Adrenal gland (tissue), 9 donors: ENCODE measurements at regions not wholly inside any gene's neighbourhood (a gene's known extent, or its start where the extent isn't known, plus 50 kb on each side); places are given as distances from the start of the nearest gene placed in this dataset.

Experiments used
- DNase-seq, 7 donors: peaks; one replicate each; pipeline ENCODE4 v3.0.0-alpha.2; 2019 to 2020
- H3K27ac ChIP-seq, 5 donors: fragments of 200-600 bp; sonication (generic) in 4 of 5; 1 replicate in 3 of 5; 2 replicates in 2 of 5; pipeline versions ENCODE4 v1.5.1 to v1.8.0; 2016 to 2020; ENCODE audit warnings: mild to moderate bottlenecking in 1 of 5
- H3K27me3 ChIP-seq: fragments of 200-600 bp; 2 replicates; pipeline ENCODE4 v1.8.0; 2021
- H3K36me3 ChIP-seq, 2 donors: fragments of 200-600 bp; replicated peaks in 1 of 2; 1 replicate in 1 of 2; 2 replicates in 1 of 2; pipeline versions ENCODE4 v1.5.1 to v1.8.0; 2018 to 2022
- H3K4me1 ChIP-seq, 2 donors: fragments of 200-600 bp; replicated peaks in 1 of 2; 1 replicate in 1 of 2; 2 replicates in 1 of 2; pipeline versions ENCODE4 v1.5.1 to v1.8.0; 2018 to 2021
- H3K4me3 ChIP-seq, 4 donors: fragments of 200-600 bp; sonication (generic) in 3 of 4; one replicate each; pipeline ENCODE4 v1.5.1; 2016 to 2018
- H3K9me3 ChIP-seq, 3 donors: fragments of 200-600 bp; sonication (generic) in 1 of 3; replicated peaks in 1 of 3; 1 replicate in 2 of 3; 2 replicates in 1 of 3; pipeline versions ENCODE4 v1.5.1 to v1.8.0; 2016 to 2021
- CTCF ChIP-seq, 6 experiments: fragments of 450-650 bp in 4 of 6; fragments of 200-600 bp in 2 of 6; sonication (generic) in 1 of 6; IDR thresholded peaks; 1 replicate in 5 of 6; 2 replicates in 1 of 6; pipeline versions ENCODE4 v1.5.1 to v1.8.0; 2016 to 2021; ENCODE audit warnings: antibody characterized with exemption in 6 of 6, mild to moderate bottlenecking in 2 of 6, moderate library complexity in 1 of 6
- POLR2A ChIP-seq, 2 donors: fragments of 450-650 bp; IDR thresholded peaks; one replicate each; pipeline ENCODE4 v1.6.1; 2017; ENCODE audit warnings: antibody characterized with exemption in 2 of 2, mild to moderate bottlenecking in 2 of 2, moderate library complexity in 1 of 2
- WGBS, 4 donors: extraction: QIAGEN DNeasy Blood & Tissue Kit in 2 of 4; methylation state at CpG; one replicate each; pipeline versions ENCODE4 v1.1.5 to v1.1.7; 2013 to 2017; 5-methylcytosine and 5-hydroxymethylcytosine counted together
- intact Hi-C, 2 donors: fragments of 100-400 bp; cut with DNase I; formaldehyde crosslinking; loops; one replicate each; pipeline versions ENCODE4 v1.14.1 to v1.15.0; 2022 to 2023
- donor health status: healthy with polysubstance abuse.
- donor health status: Bipolar disorder and iron deficiency.
- donor health status: DM: yes; HTN: yes; CAD: no.
- donor health status: DM: no; HTN: no; CAD: no.
- donor health status: DM: no; HTN: no; CAD: no.

GRCh38 chr13:59340581-59340980, 823.1 kb downstream of the DIAPH3 start:
- Histone ChIP-seq H3K4me1 (no peaks in the 10 kb centered on the region), H3K9me3 (no peaks in the 10 kb centered on the region), H3K36me3 (no peaks in the 10 kb centered on the region), H3K27ac (no peak overlapping the region), H3K4me3 (no peak overlapping the region), H3K27me3 (no peaks in the 10 kb centered on the region)
- DNase-seq: no peak
- 54 to 88% (median 62%) methylated on average over 3 of the region's 3 CpGs for WGBS, 4 donors
- intact Hi-C loops: no loop called here
- TF ChIP-seq CTCF (IDR thresholded peaks at IDR 0.05) (no peak), POLR2A (IDR thresholded peaks at IDR 0.05) (no peak)

- DNase-seq: no peak
- H3K4me3 ChIP-seq: no peak overlapping the region
- WGBS, 4 donors: 68 to 73% (median 71%) methylated on average over 5 of the region's 5 CpGs
- TF ChIP-seq POLR2A (IDR thresholded peaks at IDR 0.05) (no peak), CTCF (IDR thresholded peaks at IDR 0.05) (no peak)
- intact Hi-C loops: no loop called here
- peak overlapping the region in 1 of 5 donors; percentile 21 for H3K27ac ChIP-seq
- no peaks in the 10 kb centered on the region for H3K9me3 ChIP-seq
- H3K36me3 ChIP-seq: no peaks in the 10 kb centered on the region
- H3K27me3 ChIP-seq: no peaks in the 10 kb centered on the region
- no peaks in the 10 kb centered on the region for H3K4me1 ChIP-seq
Observed at GRCh38 chr13:59342400-59342799, 821.3 kb downstream of the DIAPH3 start.

- no peak overlapping the region for H3K27ac ChIP-seq
- TF ChIP-seq CTCF (IDR thresholded peaks at IDR 0.05) (no peak), POLR2A (IDR thresholded peaks at IDR 0.05) (no peak)
- no peaks in the 10 kb centered on the region for H3K36me3 ChIP-seq
- no peaks in the 10 kb centered on the region for H3K9me3 ChIP-seq
- H3K4me3 ChIP-seq: no peak overlapping the region
- no peaks in the 10 kb centered on the region for H3K27me3 ChIP-seq
- no peaks in the 10 kb centered on the region for H3K4me1 ChIP-seq
- WGBS, 4 donors: 61 to 77% (median 70%) methylated on average over 3 of the region's 3 CpGs
- intact Hi-C loops: no loop called here
- DNase-seq: no peak
Observed at GRCh38 chr13:59343132-59343531, 820.6 kb downstream of the DIAPH3 start.

GRCh38 chr13:59343993-59344822, 819.5 kb downstream of the DIAPH3 start:
- Histone ChIP-seq H3K4me1 (no peaks in the 10 kb centered on the region), H3K27ac (no peak overlapping the region), H3K27me3 (no peaks in the 10 kb centered on the region), H3K4me3 (no peak overlapping the region), H3K9me3 (no peaks in the 10 kb centered on the region), H3K36me3 (no peaks in the 10 kb centered on the region)
- no peak for TF ChIP-seq CTCF (IDR thresholded peaks at IDR 0.05)
- no peak for TF ChIP-seq POLR2A (IDR thresholded peaks at IDR 0.05)
- 72 to 78% (median 76%) methylated on average over 8 of the region's 8 CpGs for WGBS, 4 donors
- intact Hi-C loops: no loop called here
- DNase-seq: no peak
